ENCODE measurements at regions not wholly inside any gene's neighbourhood (a gene's known extent, or its start where the extent isn't known, plus 50 kb on each side); places are given as distances from the start of the nearest gene placed in this dataset.
"Not testable (repeated sequence)": the region's sequence is repeated elsewhere in the genome, so short reads cannot be mapped to it uniquely, and the experiment has no call there.

- H3K4me3 ChIP-seq, result no peak overlapping the region
- 83 to 97% methylated on average over 1 of the region's 1 CpG for WGBS, 2 donors
- no peaks in the 10 kb centered on the region for H3K36me3 ChIP-seq
- no peak for TF ChIP-seq EP300 (IDR thresholded peaks at IDR 0.05)
- no peak overlapping the region for H3K27ac ChIP-seq
- no peaks in the 10 kb centered on the region for H3K27me3 ChIP-seq
- H3K4me1 ChIP-seq, result no peaks in the 10 kb centered on the region
- DNase-seq (ENCODE audit: low spot score in 2 of 2), result no peak
- H3K9me3 ChIP-seq, result no peaks in the 10 kb centered on the region
Observed at GRCh38 chr14:23895053-23895419, 58.5 kb upstream of the DHRS4 start.

DNA sequence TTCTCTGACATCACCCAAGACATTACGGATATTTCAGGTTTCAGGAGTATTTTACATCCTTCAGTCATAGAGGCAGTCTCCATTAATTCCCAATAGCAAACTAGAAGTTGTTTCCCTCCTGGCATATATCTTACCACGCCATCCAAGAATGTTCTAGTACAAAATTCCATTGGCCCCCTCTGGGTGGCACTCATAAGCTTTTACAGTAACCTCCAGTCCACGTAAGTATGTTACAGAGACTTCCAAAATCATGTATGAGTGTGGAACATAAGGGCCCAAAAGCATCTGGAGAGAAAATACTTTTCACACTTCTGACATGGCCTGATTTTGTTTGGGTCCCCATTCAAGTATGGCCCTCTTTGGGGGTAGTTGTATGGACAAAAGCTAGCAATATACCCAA is 58.1 kb upstream of the DHRS4 start:
- no peak overlapping the region for H3K4me3 ChIP-seq
- DNase-seq (ENCODE audit: low spot score in 2 of 2), result no peak
- H3K9me3 ChIP-seq, result no peaks in the 10 kb centered on the region
- H3K27me3 ChIP-seq, result no peaks in the 10 kb centered on the region
- no peak for TF ChIP-seq EP300 (IDR thresholded peaks at IDR 0.05)
- H3K36me3 ChIP-seq, result no peaks in the 10 kb centered on the region
- H3K27ac ChIP-seq, result no peak overlapping the region
- H3K4me1 ChIP-seq, result no peaks in the 10 kb centered on the region
- 49 to 58% methylated on average over 3 of the region's 3 CpGs for WGBS, 2 donors

GRCh38 chr14:23896609-23897153 is 56.9 kb upstream of the DHRS4 start:
- Histone ChIP-seq H3K36me3 (no peaks in the 10 kb centered on the region), H3K27me3 (no peaks in the 10 kb centered on the region), H3K4me1 (no peaks in the 10 kb centered on the region), H3K9me3 (no peaks in the 10 kb centered on the region), H3K27ac (no peak overlapping the region), H3K4me3 (no peak overlapping the region)
- WGBS, 2 donors, result 51 to 53% methylated on average over 5 of the region's 5 CpGs
- TF ChIP-seq EP300 (IDR thresholded peaks at IDR 0.05), result no peak
- TF ChIP-seq POLR2A (IDR thresholded peaks at IDR 0.05), result no peak
- TF ChIP-seq, protein P1, sequence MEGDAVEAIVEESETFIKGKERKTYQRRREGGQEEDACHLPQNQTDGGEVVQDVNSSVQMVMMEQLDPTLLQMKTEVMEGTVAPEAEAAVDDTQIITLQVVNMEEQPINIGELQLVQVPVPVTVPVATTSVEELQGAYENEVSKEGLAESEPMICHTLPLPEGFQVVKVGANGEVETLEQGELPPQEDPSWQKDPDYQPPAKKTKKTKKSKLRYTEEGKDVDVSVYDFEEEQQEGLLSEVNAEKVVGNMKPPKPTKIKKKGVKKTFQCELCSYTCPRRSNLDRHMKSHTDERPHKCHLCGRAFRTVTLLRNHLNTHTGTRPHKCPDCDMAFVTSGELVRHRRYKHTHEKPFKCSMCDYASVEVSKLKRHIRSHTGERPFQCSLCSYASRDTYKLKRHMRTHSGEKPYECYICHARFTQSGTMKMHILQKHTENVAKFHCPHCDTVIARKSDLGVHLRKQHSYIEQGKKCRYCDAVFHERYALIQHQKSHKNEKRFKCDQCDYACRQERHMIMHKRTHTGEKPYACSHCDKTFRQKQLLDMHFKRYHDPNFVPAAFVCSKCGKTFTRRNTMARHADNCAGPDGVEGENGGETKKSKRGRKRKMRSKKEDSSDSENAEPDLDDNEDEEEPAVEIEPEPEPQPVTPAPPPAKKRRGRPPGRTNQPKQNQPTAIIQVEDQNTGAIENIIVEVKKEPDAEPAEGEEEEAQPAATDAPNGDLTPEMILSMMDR (IDR thresholded peaks at IDR 0.05), result no peak
- DNase-seq (ENCODE audit: low spot score in 2 of 2), result no peak

GRCh38 chr14:23897291-23897690 is 56.3 kb upstream of the DHRS4 start:
- H3K36me3 ChIP-seq; H3K4me3 ChIP-seq; H3K4me1 ChIP-seq; H3K27me3 ChIP-seq; H3K27ac ChIP-seq; DNase-seq (ENCODE audit: low spot score in 2 of 2); H3K9me3 ChIP-seq: not testable (repeated sequence)
- 77 to 82% methylated on average over 2 of the region's 2 CpGs for WGBS, 2 donors

- H3K4me3 ChIP-seq; DNase-seq (ENCODE audit: low spot score in 2 of 2); H3K9me3 ChIP-seq; H3K4me1 ChIP-seq; H3K27me3 ChIP-seq; H3K27ac ChIP-seq; H3K36me3 ChIP-seq: not testable (repeated sequence)
- 87 to 97% methylated on average over 12 to 14 of the region's 20 CpGs for WGBS, 2 donors
Observed at GRCh38 chr14:23898359-23898758, 55.2 kb upstream of the DHRS4 start.

DNA sequence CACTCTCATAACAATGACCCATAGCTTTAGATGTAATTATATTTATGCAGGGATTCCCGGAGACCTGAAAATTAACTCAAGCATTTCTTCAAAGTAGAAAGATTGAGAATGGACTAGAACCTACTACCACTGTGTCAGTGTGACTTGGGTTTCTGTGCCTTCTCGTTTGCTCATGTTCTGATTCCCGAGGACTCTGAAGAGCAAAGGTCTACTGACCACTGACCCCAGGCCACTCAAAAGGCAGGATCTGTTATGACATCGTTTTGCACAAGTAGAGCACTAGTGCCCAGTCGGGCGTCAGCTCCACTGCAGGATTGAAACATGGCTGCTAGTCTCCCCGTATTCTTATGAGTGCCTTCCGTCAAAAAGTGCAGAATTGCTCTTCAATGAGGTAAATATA is 53.8 kb upstream of the DHRS4 start:
- Histone ChIP-seq H3K27ac (no peak overlapping the region), H3K4me1 (no peaks in the 10 kb centered on the region), H3K27me3 (no peaks in the 10 kb centered on the region), H3K4me3 (no peak overlapping the region), H3K36me3 (no peaks in the 10 kb centered on the region), H3K9me3 (no peaks in the 10 kb centered on the region)
- 84 to 88% methylated on average over 8 of the region's 8 CpGs for WGBS, 2 donors
- TF ChIP-seq, protein P1 (IDR thresholded peaks at IDR 0.05), result no peak
- TF ChIP-seq POLR2A (IDR thresholded peaks at IDR 0.05), result no peak
- TF ChIP-seq EP300 (IDR thresholded peaks at IDR 0.05), result no peak
- no peak for DNase-seq (ENCODE audit: low spot score in 2 of 2)

GRCh38 chr14:23903442-23903841 is 50.1 kb upstream of the DHRS4 start:
- no peaks in the 10 kb centered on the region for H3K4me1 ChIP-seq
- DNase-seq (ENCODE audit: low spot score in 2 of 2), result no peak
- H3K4me3 ChIP-seq, result no peak overlapping the region
- H3K27me3 ChIP-seq, result no peaks in the 10 kb centered on the region
- TF ChIP-seq EP300 (IDR thresholded peaks at IDR 0.05), result no peak
- no peak for TF ChIP-seq POLR2A (IDR thresholded peaks at IDR 0.05)
- TF ChIP-seq, protein P1 (IDR thresholded peaks at IDR 0.05), result no peak
- H3K27ac ChIP-seq, result no peak overlapping the region
- 72 to 75% methylated on average over 4 of the region's 4 CpGs for WGBS, 2 donors
- no peaks in the 10 kb centered on the region for H3K9me3 ChIP-seq
- H3K36me3 ChIP-seq, result no peaks in the 10 kb centered on the region
